ENCODE measurements at regions not wholly inside any gene's neighbourhood (a gene's known extent, or its start where the extent isn't known, plus 50 kb on each side); places are given as distances from the start of the nearest gene placed in this dataset.

DNA sequence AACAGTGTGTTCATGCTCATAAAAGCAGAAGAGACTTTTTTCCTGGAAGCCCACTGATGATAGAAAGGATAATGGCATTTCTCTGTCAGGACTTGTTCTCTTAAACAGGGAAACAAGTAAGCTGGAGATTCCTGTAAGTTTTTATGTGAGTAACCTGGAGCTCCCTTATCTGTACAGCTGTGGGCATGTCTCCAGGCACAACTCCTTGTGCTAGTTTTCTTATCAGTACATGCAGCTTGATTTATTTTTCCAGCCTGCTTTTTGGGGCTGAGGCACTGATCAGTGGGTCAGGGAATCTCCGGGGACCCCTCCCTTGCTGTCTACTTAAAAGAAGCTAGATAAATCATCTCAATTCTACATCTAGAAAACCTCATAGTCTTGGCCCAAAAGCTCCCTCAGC is 64.7 kb upstream of the UTY start:
- TF ChIP-seq, protein P1, sequence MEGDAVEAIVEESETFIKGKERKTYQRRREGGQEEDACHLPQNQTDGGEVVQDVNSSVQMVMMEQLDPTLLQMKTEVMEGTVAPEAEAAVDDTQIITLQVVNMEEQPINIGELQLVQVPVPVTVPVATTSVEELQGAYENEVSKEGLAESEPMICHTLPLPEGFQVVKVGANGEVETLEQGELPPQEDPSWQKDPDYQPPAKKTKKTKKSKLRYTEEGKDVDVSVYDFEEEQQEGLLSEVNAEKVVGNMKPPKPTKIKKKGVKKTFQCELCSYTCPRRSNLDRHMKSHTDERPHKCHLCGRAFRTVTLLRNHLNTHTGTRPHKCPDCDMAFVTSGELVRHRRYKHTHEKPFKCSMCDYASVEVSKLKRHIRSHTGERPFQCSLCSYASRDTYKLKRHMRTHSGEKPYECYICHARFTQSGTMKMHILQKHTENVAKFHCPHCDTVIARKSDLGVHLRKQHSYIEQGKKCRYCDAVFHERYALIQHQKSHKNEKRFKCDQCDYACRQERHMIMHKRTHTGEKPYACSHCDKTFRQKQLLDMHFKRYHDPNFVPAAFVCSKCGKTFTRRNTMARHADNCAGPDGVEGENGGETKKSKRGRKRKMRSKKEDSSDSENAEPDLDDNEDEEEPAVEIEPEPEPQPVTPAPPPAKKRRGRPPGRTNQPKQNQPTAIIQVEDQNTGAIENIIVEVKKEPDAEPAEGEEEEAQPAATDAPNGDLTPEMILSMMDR (IDR thresholded peaks at IDR 0.05): no peak
- no peak for TF ChIP-seq POLR2A (IDR thresholded peaks at IDR 0.05)

All from testis (tissue), 2 donors.